GM19043 (cell line): ENCODE measurements at regions not wholly inside any gene's neighbourhood (a gene's known extent, or its start where the extent isn't known, plus 50 kb on each side); places are given as distances from the start of the nearest gene placed in this dataset.
"Not testable (repeated sequence)": the region's sequence is repeated elsewhere in the genome, so short reads cannot be mapped to it uniquely, and the experiment has no call there.

Source experiments
- ATAC-seq: cut with Tn5 transposase; IDR thresholded peaks from one replicate; pipeline ENCODE4 v1.9.1; 2021; ENCODE audit warnings: low read depth; ENCODE audit not compliant: unreplicated experiment

- not testable (repeated sequence) for ATAC-seq
Observed at GRCh38 chr4:181902404-181902803, 340.8 kb upstream of the TENM3 start.

- ATAC-seq: no peak
Observed at GRCh38 chr4:181905708-181906107, 337.5 kb upstream of the TENM3 start.

DNA sequence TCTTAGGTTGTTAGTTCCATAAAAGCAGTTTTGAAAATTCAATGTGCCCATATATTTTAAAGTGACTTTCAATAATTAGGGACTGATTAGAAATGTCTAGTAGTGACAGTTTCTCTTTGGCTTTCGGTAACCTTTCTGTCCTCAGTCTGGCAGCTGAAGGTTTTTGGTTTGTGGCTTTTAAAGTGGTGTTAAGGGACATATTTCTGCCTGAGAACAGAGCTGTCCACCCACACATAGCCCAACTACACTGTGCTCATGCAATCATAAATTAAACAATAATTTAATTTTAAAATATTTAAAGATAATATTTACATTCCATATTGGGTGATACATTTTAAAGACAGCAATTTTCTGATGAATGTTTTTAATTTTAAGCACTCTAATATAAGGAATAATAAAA is 335.0 kb upstream of the TENM3 start:
- ATAC-seq: no peak

- no peak for ATAC-seq
Observed at GRCh38 chr4:181909368-181909767, 333.8 kb upstream of the TENM3 start.

GRCh38 chr4:181911420-181911819 is 331.8 kb upstream of the TENM3 start:
- no peak for ATAC-seq

DNA sequence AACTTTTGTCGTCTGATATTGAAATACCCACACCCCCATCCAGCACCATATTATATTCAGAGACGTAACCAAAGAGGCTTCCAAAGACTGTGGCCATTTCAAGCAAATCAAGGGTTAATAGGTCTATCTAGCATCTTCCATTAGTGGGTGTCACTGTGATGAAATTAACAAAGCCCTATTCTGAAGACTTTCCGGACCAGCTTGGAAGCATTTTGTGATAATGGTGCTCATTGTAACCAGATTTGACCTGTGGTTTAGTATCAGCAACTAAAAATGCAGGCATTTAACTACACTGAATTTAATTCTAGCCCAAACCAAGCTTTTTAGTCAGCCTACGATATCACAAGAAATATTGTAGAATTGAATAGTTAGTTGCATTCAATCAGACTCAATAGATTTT is 309.7 kb upstream of the TENM3 start:
- no peak for ATAC-seq

GRCh38 chr4:181938631-181939030 is 304.6 kb upstream of the TENM3 start:
- ATAC-seq: no peak

DNA sequence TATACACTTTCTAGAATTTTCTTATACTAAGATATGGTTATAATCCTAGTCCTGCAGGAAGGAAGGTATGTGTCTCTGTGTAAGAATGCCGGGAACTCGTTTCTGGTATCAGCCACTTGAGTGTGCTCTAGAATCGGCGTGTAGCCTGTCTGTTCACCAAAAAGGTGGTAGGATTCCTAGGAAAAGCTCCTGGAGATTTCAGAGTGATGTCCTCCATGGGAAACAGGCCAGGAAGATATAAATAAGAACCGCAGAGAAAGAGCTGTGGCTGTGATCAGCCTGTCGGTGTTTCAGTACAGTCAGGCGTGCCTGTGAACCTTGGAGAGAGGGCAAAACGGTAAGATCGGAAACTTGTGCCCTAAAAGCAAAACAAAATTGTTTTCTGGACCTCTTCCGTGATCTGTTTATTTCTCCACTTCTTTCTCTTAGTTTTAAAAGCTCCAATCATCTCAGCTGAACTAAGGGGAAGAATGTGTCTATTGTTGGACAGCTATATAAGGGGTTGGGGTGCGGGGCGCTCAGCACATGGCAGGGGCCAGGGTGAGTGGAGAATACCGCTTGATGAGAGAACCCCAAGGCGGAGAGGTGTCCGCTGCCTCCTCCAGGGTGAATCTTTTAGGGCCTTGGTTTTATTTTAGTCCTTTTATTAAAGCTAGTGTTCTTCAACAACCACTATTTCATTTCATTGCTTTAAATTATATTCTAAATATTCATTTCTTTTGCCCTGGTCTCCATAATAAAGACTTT is 303.8 kb upstream of the TENM3 start:
- no peak for ATAC-seq

DNA sequence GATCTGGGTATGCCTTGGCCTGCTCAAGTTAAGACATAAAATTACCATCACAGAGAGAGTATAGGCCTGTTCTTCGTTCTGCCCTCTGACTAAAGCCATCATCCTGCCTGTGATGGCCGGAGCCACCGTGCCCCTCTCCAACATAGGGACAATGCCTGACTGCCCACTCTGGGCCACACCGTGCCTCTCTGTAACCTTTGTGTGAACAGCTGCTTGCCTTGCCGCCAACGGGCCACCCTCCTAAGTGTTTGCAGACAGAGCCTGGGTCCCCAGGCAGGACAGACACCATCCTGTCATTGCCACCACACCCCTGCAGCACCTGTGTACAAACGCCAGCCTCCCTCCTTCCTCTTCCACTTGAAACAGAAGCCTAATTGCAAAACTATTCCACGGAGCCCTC is 298.7 kb upstream of the TENM3 start:
- ATAC-seq: no peak

GRCh38 chr4:181946902-181947301 is 296.3 kb upstream of the TENM3 start:
- ATAC-seq: no peak

DNA sequence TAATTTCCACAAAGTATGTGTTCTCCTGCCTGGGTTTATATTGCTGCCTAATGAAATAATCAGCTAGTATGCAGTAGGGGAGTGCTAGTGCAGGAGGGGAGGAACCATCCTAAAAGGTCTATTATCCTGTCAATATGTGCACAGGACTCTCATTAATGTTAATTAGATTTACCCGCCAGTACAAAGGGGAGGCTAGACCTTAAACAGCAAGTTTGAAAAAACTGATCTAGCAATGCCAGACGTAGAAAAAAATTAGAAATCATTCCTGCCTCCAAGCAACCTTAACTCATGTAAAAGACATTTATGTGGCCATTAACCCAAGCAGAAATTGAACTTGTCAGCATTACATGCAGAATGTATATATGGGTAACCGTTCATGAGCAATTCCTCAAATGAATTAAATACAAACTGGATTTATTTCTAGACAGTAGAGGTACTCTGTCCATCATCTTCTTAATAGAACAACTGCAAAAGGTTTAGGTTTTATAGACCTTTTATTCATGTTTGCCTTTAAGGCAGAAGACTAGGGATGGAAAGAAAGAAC is 294.3 kb upstream of the TENM3 start:
- ATAC-seq: no peak

DNA sequence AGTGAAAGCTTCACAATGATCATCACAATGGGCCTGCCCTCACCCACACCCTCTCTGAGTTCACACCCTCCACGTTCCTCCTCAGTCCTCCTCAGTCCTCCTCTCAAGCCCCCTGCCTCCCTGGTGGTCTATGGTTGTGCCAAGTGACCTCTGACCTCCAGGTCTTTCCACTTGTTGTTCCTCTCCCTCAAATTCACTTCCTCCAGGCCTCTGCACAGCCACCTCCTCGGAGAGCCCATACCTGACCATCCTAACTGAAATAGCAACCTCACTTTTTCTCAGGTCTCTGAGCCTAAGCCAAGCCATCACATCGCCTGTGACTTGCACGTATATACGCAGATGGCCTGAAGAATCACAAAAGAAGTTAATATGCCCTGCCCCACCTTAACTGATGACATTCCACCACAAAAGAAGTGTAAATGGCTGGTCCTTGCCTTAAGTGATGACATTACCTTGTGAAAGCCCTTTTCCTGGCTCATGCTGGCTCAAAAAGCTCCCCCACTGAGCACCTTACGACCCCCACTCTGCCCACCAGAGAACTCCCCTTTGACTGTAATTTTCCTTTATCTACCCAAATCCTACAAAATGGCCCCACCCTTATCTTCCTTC is 293.4 kb upstream of the TENM3 start:
- ATAC-seq: no peak

DNA sequence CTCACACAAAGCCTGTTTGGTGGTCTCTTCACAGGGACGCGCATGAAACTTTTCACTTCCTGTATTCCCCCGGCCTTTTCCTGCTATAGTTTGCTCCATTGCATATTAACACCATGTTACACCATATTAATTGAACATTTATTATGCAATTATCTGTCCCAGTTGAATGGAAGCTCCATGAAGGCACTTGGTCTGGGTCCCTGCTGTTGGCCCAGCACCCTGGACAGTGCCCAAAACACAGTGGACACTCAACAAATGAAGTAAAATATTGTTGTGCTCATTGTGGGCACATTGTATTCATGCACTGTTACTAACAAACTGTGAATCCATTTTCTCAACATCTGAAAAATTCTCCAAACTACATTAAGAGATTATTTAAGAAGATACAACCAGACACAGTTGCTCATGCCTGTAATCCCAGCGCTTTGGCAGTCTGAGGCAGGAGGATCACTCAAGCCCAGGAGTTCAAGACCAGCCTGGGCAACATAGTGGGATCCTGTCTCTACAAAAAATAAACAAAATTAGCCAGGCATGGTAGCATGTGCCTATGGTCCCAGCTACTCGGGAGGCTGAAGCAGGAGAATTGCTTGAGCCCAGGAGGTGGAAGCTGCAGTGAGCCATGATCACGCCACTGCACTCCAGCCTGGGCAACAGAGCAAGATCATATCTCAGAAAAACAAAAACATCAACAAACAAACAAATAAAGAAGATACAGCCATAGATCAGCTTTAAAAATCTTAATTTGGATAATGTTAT is 292.7 kb upstream of the TENM3 start:
- ATAC-seq: no peak

GRCh38 chr4:181951265-181951664 is 291.9 kb upstream of the TENM3 start:
- no peak for ATAC-seq

GRCh38 chr4:181952478-181952877 is 290.7 kb upstream of the TENM3 start:
- ATAC-seq: no peak

- no peak for ATAC-seq
Observed at GRCh38 chr4:181956512-181956911, 286.7 kb upstream of the TENM3 start.

DNA sequence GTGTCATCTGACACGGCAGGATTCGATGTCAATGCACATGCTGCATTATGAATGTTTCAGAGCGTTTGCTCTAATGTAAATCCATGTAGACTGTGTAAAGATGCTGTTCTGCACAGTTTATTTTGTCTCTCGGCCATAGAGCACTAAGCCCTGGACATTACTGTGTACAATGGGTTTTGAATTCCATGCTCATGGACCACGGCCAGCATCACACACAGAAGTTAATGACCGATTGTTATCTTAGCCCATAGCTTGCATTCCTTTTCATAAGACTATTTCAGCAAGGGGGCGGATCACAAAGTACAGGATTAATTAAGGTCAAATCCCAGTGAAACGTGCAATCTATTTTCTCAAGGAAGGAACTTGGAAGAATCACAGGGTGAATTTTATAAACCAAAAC is 286.1 kb upstream of the TENM3 start:
- no peak for ATAC-seq

GRCh38 chr4:181958446-181958845 is 284.8 kb upstream of the TENM3 start:
- no peak for ATAC-seq

- ATAC-seq: no peak
Observed at GRCh38 chr4:181959121-181959520, 284.1 kb upstream of the TENM3 start.

- ATAC-seq: no peak
Observed at GRCh38 chr4:181960384-181960783, 282.8 kb upstream of the TENM3 start.

DNA sequence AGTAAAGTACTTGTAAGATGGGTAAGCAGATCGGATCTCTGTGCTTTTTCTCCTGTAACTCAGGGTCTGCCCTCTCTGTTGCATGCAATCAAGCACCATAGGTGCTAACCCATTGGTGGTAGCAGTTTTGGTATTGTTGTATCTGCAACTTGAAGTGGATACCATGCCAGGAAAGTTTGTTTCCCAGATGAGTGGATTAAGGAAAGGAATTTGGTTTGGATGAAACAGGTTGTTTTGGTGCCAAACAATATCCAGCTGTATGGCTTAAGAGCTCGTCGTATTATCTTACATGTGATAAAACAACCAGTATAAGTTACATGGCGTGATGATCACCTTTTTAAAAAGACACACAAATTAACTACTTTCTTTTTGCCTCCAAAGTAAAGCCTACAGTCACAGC is 280.9 kb upstream of the TENM3 start:
- no peak for ATAC-seq
